GM20000 (cell line): ENCODE measurements at regions not wholly inside any gene's neighbourhood (a gene's known extent, or its start where the extent isn't known, plus 50 kb on each side); places are given as distances from the start of the nearest gene placed in this dataset.

Experiments
- DNase-seq: peaks from one replicate; pipeline ENCODE4 v3.0.0; 2012; ENCODE audit warnings: low spot score
- TF ChIP-seq, protein P1 (sequence below): IDR thresholded peaks from 2 replicates; pipeline ENCODE4 v1.5.1; 2012; ENCODE audit warnings: mild to moderate bottlenecking, control low read depth; ENCODE audit errors: extremely low read depth, missing control alignments

DNA sequence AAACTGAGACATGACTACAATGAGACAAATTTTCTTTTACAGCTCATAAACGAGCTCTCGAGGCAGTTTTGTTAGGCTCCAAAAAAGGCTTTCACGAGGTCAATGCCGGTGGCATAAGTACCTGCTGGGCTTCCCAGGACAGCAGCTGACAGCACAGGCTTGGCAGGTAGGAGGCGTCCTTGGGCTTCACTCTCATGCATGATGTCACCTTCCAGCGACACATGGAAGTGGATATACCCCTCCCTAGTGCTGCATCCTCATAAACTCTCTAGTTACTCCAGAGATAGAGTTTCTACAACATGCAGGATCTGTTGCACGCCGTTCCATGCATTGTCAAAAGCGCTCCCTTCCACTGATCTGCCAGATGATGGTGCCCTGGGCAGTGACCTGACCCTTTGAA, 112.5 kb upstream of the PAXBP1 start:
- TF ChIP-seq, protein P1, sequence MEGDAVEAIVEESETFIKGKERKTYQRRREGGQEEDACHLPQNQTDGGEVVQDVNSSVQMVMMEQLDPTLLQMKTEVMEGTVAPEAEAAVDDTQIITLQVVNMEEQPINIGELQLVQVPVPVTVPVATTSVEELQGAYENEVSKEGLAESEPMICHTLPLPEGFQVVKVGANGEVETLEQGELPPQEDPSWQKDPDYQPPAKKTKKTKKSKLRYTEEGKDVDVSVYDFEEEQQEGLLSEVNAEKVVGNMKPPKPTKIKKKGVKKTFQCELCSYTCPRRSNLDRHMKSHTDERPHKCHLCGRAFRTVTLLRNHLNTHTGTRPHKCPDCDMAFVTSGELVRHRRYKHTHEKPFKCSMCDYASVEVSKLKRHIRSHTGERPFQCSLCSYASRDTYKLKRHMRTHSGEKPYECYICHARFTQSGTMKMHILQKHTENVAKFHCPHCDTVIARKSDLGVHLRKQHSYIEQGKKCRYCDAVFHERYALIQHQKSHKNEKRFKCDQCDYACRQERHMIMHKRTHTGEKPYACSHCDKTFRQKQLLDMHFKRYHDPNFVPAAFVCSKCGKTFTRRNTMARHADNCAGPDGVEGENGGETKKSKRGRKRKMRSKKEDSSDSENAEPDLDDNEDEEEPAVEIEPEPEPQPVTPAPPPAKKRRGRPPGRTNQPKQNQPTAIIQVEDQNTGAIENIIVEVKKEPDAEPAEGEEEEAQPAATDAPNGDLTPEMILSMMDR: no peak
- DNase-seq: no peak

DNA sequence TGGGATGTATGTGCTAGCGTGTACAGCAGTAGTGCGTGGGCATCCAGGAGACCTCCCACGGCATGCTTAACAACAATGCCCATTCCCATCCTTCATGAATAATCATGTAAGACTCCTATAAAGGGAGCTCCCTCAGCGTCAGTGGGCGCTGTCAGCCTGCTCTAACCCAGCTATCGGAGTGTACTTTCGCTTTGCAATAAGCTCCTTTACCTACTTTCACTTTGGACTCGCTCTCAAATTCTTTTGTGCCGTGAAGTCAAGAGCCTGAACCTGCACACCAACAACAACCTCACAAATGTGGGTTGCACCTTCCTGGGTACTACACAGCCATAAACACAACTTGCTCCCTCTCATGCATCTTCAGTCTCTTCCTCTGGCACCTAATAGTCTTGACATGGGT, 114.8 kb upstream of the PAXBP1 start:
- DNase-seq: no peak
- TF ChIP-seq, protein P1: no peak

DNA sequence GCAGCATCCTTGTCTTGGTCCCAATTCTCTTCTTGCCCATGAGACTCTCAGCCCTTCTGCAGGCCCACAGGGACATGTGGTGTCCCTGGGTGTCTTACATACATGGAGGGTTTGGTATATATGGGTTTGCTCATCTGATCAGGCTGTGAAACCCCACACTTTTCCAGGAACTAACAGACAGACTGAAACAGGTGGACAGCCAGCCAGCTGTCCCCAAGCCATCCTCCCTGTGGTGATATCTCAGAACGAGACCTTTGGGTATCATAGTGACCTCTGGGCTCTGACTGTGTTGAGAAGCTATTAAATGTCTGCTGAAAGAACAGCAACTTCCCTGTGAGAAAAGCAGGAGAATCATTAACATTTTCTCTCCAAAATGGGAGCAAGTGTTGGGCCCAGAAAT, 115.5 kb upstream of the PAXBP1 start:
- TF ChIP-seq, protein P1: no peak
- no peak for DNase-seq

DNA sequence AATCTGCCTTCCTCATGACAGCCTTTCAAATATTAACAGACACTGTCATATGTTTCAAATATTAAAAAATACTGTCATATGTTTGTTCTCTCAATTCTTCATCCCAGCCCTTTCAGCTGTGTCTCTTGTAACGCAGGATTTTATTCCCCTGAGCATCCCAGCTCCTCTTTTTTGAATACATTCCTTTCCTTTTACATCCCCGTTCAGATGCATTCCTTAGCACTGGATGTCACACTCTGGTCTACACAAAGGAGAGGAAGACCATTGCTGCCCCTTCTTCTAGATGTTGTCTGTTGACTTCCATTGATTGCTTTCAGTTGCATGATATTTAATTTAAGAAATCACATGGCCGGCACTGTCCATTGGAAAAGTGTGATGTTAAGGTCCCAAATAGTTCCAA, 117.4 kb upstream of the PAXBP1 start:
- no peak for DNase-seq
- TF ChIP-seq, protein P1: no peak

DNA sequence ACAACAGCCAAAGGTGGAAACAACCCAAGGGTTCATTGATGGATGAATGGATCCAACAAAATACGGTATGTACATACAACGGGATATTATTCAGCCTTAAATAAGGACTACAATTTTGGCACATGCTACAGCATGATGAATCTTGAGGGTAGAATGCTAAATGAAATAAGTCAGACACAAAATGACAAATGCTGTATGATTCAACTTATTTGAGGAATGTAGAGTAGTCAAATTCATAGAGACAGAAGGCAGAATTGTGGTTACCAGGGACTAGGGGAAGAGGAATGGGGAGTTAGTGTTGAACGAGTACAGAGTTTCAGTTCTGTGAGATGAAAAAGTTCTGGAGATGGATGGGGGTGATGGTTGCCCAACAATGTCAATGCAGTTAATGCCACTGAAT, 118.0 kb upstream of the PAXBP1 start:
- no peak for DNase-seq
- TF ChIP-seq, protein P1: no peak

DNA sequence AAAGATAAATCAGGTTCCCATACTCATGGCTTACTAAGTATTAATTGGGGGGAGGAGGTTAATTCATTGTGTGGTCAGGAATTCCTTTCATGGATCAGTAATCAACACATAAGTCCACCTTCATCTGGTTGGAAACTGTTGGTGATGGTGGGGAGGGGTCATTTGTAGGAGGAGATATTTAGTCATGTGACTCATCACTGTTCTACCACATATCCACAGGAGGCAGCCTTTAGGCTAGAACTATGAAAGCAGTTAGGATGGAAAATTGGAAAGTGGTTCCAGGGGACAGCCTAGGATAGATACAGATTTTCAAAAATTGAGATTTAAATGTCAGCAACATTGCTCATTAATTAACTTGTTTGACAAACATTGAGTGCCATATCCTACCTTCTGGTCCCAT, 122.8 kb upstream of the PAXBP1 start:
- no peak for DNase-seq
- TF ChIP-seq, protein P1: no peak

DNA sequence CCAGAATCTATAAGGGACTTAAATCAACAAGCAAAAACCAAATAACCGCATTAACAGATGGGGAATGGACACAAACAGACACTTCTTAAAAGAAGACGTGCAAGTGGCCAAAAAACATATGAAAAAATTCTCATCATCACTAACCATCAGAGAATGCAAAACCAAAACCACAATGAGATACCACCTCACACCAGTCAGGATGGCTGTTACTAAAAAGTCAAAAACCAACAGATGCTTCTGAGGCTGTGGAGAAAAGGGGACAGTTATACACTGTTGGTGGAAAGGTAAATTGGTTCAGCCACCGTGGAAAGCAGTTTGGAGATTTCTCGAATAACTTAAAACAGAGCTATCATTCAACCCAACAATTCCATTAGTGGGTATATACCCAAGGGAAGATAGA, 124.9 kb upstream of the OLIG2 start:
- TF ChIP-seq, protein P1: no peak
- no peak for DNase-seq
